HS-5 (cell line): ENCODE measurements at regions not wholly inside any gene's neighbourhood (a gene's known extent, or its start where the extent isn't known, plus 50 kb on each side); places are given as distances from the start of the nearest gene placed in this dataset.
"Not testable (repeated sequence)": the region's sequence is repeated elsewhere in the genome, so short reads cannot be mapped to it uniquely, and the experiment has no call there.

ENCODE experiments used
- DNase-seq: peaks from one replicate; pipeline ENCODE4 v3.0.0-alpha.2; 2012; ENCODE audit warnings: low read depth

DNA sequence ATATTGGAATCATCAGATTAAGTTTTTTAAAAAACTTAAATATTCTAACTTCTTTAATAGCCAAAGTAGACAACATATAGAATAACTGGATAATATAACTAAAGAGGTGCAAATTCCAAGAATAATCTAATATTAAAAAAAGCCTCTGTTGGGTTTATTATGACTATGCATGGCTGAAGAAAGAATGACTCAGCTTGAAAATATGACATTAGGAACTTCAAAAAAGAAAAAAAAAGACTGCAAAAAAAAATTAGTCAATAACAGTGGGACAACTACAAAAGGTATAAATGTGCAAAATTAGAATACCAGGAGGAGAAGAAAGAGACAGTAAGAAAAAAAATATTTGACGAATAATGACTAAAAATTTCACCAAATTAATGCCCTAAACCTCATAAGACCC, 1178.0 kb downstream of the JRKL start:
- DNase-seq, result peak; percentile 28

DNA sequence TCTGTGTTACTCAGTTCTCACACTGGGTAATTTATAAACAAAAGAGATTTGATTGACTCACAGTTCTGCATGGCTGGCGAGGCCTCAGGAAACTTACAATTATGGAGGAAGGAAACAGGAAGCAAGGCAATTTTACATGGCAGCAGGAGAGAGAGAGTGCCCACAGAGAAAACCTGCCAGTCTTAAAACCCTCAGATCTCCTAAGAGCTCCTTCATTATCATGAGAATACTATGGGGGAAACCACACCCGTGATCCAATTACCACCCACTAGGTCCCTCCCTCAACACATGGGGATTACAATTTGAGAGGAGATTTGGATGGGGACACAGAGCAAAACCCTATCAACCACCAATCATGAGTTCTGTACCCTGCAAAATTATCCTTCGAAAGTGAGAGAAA, 1180.8 kb downstream of the JRKL start:
- no peak for DNase-seq

DNA sequence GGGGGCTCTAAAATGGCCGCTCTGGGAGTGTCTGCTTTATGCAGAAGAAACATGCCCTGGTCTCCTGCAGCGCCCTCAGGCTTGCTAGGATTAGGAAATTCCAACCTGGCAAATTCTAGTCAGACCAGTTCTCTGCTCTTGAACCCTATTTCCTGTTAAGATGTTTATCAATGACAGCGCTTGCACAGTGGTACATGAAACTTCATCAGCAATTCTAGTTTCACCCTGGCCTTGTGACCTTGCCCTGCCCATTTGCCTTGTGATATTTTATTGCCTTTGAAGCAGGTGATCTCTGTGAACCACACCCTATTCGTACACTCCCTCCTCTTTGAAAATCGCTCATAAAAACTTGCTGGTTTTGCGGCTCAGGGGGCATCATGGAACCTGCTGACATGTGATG, 1184.0 kb downstream of the JRKL start:
- DNase-seq, result not testable (repeated sequence)

DNA sequence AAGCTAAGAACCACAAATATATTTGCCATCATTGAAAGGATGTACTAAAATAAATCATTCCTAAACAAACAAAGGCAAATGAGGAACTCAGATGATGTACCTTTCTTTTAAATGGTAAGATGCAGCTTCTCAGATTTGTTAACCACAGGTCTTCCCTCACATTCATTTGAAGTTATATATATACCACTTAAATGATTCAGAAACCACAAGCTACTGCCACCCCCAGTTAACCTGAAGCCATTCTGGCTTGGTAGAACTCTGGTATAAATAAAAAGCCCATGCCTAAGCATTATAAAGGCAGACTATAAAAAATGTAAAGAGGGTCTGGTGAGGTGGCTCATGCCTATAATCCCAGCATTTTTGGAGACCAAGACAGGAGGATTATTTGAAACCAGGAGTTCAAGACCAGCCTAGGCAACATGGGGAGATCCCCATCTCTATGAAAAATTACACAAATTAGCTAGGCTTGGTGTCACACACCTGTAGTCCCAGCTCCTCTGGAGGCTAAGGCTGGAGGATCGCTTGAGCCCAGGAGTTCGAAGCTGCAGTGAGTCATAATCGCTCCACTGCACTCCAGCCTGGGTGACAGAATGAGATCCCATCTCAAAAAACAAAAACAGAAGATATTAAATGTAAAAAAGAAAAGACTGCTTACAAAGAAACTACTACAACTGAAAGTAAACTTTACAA, 1185.3 kb downstream of the JRKL start:
- peak; percentile 15 for DNase-seq

DNA sequence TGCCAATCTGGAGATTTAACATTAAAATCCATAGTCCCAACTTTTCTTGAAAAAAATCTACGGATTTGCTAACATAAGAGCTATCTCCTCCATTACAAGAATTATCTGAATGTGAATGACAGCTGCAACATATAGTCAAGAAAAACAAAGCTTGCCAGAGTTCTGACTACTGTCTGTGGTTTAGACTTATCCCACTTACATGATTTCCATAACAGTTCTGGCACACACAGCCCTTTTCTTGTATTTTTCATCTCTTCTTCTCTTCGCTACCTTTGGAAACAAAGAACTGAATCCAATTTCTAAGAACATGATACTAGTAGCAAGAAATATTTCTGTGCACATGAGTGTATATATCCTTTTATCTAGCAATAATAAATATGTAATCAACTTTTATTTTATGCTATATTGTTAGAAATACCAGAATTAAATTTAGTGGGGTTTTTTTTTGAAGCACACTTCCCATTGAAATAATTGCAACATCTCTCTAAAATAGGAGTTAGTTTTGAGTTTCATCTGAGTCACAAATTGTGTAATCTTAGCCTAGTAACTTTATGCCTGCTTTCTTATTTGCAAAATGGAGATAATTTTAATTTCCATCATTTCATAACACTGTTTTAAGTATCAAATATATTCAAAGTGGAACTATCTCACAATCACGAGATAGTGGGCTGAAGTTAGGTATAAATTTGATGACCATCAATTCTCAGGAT, 1217.6 kb downstream of the JRKL start:
- no peak for DNase-seq

DNA sequence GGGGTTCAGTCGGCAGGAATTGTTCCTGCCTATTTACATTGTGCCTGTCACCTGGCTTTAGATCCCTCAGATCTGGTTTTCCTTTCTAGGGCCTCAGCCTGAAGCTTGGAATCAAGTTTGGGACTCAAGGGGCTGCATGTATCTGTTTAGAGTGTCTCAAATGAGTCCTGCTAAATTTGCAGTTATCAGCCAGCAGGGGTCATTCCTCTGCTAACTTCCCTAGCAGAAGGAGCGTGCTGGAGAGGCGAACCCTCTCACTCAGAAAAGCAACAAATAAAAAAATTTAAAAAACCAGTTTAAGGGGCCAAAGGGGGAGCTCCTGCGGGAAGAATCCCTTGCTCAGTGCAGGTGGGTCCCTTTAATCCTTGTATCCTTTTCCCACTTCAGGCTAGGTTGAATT, 1220.2 kb downstream of the JRKL start:
- DNase-seq, result no peak

DNA sequence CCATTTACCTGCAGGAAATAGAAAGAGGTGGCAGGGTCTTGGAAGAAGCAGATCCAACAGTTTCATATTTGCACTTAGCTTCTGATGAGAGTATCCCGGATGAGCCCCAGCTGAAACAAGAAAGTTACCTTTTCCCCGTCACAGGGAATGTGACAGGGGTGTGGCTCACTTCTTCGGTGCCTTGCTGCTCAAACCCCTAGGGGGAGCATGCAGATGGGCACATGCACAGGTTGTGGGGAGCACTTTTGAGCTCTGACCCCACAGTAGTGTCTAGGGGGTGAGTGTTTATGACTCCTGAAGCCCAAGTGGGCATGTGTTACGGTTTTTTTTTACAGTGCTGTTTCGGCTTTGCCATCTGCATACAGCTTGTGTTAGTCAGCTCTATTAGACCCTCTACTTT, 1221.0 kb downstream of the JRKL start:
- no peak for DNase-seq

DNA sequence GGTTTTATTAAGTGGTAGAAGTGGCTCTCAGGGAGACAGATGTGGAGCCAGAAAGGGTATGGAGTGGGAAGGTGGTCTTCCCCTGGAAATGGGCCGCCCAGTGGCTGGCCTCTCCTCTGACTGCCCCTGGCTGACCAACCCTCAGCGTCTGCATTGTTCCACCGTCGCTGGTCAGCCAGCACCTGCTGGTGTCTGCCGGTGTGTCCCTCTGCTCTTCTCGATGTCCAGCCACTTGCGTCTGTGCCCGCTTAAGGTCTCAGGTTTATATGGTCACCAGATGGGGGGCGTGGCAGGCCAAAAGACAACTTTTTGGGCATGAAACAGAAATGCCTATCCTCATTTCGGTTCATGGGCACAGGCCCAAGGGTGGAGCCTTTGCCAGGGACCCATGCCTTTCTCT, 1221.5 kb downstream of the JRKL start:
- DNase-seq, result no peak

DNA sequence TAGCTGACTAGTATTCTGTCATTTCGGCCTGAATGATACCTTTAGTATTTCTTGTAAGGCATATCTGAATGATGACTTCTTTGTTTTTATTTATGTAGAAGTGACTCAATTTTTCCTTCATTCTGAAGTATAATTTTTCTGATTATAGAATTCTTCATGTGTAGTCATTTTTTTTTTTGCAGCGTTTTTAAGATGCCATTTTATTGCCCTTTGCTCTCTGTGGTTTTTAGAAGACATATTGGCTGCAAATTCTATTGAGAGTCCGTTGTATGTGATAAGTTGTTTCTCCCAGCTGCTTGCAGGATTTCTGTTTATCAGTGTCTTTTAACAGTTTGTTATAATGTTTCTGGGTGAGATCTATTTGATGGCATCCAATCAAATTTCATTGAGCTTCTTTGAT, 1224.8 kb downstream of the JRKL start:
- DNase-seq, result peak; percentile 41

DNA sequence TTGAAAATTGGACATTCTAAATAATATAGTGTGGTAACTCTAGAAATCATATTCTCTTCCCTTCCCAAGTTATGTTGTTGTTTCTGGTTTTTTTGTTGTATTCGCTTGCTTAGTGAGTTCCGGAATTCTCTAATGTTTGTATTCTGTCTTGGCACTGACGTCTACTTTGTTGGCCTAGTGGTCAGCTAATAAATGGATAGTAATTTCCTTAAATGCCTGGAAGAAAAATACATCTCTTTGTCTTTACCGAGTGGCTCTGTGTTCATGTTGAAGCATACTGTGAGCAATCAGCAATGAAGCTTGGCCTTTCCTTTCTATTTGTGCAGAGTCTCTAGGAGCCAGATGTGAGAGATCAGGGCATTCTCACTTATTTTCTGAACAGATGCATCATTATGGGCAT, 1225.7 kb downstream of the JRKL start:
- no peak for DNase-seq

DNA sequence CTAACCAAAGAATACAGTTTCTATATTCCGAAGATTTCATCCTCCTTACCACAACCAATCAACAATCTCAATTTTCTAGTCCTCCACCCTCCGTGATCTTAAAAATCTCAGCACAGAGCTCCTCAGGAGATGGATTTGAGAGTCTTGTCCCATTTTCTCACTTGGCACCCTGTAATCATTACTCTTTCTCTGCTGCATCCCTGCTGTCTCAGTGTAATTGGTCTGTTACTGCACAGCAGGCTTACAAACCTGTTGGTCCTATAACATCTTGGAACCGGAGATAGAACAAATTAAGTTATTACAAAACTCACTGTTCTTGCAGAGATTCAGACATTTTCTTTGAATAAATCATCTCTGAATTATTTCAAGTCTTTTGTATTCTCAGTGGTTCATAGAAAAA, 1227.2 kb downstream of the JRKL start:
- DNase-seq, result no peak

DNA sequence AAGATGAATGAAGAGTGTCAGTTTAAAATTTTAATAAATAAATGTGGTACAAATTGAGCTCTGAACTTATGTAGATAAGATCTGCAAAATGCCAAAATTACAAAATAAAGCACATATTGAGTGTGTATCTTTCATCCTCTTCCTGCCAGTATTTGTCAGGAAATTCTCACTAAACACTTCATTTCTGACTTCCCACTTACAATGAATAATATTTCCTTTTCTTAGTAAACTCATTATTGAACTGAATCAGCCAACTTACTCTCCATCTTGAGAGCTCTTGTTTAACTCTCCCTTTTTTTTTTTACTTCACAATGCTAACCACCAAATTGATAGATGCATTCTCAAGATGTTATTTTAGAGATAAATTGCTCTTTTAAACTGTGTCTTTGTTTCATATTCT, 1230.2 kb downstream of the JRKL start:
- no peak for DNase-seq

DNA sequence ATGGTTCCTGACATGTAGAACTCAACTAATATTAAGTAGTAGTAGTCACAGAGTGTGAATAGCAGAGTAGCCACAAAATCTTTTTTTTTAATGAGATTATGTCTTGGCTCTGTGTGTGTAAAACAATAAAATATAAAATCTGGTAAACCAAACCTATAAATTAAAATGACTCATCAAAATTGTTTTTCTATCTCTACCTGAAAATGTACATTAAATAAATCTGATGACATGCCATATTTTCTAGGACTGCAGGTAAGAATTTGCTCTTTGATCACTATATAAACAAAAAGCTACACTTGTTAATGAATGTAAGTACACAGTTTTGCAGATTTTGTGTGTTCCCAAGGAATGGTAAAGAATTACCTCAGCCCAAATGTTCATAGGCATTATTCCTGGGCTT, 1231.5 kb downstream of the JRKL start:
- DNase-seq, result no peak

DNA sequence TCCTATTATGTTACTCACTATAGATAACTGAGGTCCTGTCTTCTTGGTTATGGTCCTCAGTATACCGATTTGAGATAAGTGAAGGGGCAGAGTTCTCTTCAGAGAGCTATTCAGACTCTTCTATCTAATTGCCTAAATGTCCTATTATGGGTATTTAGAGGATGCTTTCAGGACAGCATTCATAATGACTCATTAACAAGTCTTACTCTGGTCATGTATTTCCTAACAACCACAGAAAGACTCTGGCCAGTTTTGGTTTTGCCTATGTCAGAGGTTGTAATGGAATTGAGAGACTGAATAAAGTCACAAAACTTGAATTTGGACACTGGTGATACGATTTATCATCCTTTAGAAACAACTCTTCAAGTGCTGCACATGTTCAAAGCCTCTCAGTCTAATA, 1233.0 kb downstream of the JRKL start:
- DNase-seq, result no peak

DNA sequence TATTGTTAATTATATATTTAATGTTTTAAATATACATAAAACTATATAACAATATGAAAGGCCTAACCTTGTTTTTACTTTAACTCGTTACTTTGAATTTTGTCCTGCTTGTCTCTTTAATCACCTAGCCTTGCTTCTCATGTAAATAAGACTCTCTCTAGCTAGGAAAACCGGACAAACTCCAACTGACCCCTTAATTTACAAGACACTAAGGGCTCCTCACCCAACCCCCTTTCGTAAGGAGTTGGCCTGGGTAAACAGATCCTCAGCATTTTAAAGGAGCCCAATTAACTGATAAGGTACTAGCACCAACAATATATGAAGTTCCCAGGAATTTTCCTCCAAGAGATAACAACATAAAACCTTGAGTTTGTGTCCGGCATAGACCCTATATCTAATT, 1246.9 kb downstream of the JRKL start:
- DNase-seq, result not testable (repeated sequence)

DNA sequence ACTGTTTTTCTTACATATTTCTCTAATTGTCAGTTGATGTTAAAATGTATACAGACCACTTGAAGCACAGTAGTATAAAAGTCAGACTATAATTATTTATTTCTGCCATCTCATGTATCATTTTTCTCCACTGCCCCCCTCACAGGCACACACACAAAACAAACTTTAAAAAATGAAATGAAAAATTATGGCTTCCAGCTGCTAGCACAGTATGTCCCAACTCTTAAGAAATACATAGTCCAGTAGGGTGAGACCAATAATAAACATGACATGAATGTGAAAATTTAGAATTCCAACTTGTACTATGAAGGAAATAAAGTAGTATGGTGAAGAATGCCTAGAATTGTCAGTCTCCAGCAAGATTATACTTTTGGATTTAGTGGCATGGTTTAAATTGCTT, 1247.9 kb downstream of the JRKL start:
- DNase-seq, result no peak

DNA sequence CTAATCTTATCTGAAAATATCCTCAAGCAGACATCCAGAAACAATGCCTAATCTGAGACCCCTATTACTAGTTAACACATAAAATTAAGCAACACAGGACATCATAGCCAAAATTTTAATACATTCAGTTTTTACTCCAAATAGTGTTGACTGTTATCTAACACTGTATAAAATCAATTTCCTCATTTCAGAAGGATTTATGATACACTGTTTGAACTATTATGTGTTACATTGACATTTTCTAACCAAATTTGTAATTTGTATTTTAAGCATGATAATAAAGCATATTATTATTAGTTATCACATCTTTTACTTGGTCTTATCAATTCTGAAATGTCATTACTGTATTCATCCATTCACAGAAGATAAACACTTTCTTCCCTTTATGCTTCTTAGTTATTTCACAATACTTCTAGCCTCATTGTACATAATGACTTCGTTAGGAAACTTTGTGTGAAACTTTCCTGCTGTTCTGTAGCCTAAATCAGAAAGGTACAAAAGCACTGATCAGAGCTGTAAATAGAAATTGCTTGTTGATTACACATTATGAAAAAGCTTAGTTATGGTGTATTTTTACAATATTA, 1248.9 kb downstream of the JRKL start:
- DNase-seq, result no peak

DNA sequence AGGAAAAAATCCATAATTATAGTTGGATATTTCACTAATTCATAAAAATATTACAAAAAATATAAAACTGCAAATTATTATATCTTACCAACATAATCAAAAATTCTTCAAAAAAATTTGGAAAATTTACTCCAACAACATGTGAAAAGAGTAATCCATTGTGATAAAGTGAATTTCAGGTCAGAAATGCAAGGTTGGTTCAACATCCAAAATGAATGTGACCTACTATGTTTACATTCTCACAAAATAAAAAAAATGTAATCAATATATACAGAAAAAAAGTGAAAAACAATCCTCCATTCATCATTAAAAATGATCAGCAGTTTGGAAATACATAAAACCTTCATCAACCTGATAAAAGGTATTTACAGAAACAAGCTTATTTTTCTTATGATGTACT, 1252.2 kb downstream of the JRKL start:
- DNase-seq, result no peak

DNA sequence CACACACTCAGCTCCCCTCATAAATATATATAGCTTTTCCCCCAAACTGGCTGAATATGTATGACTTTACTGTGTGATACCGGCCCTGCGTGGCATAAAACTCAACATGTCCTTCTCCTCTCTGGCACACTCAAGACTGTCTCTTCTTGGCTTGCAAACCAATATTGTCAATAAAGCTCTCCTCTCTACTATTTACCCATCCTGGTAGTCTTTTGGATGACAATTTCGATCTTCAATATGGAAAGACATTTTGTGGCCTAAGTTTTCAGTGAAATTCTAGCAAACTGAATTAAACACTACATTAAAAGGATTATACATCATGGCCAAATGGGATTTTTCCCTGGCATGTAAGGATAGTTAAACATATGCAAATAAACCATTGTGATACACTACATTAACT, 1255.9 kb downstream of the JRKL start:
- DNase-seq, result no peak

DNA sequence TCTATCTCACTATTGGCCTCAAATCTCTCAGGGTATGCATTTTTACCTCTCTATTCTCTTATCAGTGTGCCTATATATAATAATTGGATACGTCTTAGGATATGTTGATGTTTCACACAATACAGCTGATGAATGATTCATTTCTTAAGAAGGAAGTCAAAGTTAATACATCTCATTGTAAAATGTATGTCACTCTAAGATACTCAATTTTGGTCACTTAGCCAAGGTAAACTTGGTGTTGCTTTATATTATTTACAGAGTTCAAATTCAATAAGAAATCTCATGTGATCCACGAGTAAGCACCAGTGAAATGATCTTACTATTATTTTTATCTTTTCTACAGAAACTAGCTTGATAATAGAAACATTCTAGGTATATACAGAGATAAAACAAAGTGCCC, 1266.5 kb downstream of the JRKL start:
- DNase-seq, result no peak

DNA sequence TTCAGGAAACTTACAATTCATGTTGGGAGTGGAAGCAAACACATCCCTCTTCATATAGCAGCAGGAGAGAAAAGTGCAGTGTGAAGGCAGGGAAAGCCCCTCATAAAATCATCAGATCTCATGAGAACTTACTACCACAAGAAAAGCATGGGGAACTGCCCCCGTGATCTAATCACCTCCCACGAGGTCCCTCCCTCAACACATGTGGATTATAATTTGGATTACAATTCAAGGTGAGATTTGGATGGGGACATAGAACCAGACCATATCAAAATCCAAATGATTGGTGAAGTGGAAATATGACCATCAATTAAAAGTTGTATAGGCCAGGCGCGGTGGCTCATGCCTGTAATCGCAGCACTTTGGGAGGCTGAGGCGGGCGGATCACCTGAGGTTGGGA, 1268.0 kb downstream of the JRKL start:
- no peak for DNase-seq

DNA sequence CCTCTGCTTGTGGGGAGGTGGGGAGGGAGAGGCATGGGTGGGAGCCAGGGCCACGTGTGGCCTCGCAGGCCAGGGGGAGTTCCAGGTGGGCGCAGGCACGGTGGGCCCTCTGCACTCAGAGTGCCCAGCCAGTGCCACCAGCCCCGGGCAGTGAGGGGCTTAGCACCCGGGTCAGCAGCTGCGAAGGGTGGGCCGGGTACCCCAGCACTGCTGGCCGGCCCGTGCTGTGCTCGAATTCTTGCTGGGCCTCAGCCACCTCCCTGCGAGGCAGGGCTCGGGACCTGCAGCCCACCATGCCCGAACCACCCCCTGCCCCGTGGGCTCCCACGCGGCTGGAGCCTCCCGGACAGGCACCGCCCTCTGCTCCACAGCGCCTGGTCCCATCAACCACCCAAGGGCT, 1277.2 kb downstream of the JRKL start:
- DNase-seq, result no peak

DNA sequence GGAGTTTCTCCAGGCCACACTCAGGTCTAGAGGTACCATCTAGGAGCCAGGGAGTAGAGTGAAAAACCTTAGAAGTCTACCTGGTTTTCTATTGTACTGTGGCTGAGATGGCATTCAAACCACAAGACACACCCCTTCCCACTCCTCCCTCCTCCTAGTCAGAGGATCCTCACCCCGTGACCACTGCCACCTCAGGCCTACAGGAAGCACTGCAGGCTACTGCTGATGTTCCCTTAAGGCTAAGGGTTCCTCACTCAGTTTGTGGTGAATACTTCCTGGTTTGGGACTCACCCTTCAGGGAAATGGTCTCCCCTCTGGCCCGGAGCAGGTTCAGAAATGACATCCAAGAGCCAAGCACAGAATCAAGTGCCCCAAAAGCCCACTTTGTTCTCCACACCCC, 1293.9 kb downstream of the JRKL start:
- DNase-seq, result no peak
